Rectal smooth muscle tissue (tissue), 1 donor: ENCODE measurements at regions not wholly inside any gene's neighbourhood (a gene's known extent, or its start where the extent isn't known, plus 50 kb on each side); places are given as distances from the start of the nearest gene placed in this dataset.
"Not testable (repeated sequence)": the region's sequence is repeated elsewhere in the genome, so short reads cannot be mapped to it uniquely, and the experiment has no call there.

Source experiments
- H3K27ac ChIP-seq: one replicate; pipeline ENCODE4 v1.7.0; 2013; ENCODE audit warnings: low read depth, low read length, inconsistent platforms
- H3K27me3 ChIP-seq: one replicate; pipeline ENCODE4 v1.7.0; 2013; ENCODE audit warnings: low read length; ENCODE audit not compliant: control insufficient read depth, insufficient read depth
- H3K36me3 ChIP-seq: one replicate; pipeline ENCODE4 v1.7.0; 2013; ENCODE audit warnings: low read length; ENCODE audit not compliant: control insufficient read depth, insufficient read depth
- H3K4me1 ChIP-seq: one replicate; pipeline ENCODE4 v1.7.0; 2013; ENCODE audit warnings: low read length; ENCODE audit not compliant: control insufficient read depth, insufficient read depth
- H3K4me3 ChIP-seq: one replicate; pipeline ENCODE4 v1.7.0; 2013; ENCODE audit warnings: low read length
- H3K9ac ChIP-seq: one replicate; pipeline ENCODE4 v1.7.0; 2013; ENCODE audit warnings: low read length

GRCh38 chr13:72637561-72637960, 89.9 kb downstream of the MZT1 start:
- Histone ChIP-seq H3K4me3 (no peak overlapping the region), H3K4me1 (no peaks in the 10 kb centered on the region), H3K9ac (no peak overlapping the region), H3K27me3 (no peaks in the 10 kb centered on the region), H3K27ac (no peak overlapping the region), H3K36me3 (no peaks in the 10 kb centered on the region)

GRCh38 chr13:72634859-72635258, 92.6 kb downstream of the MZT1 start:
- Histone ChIP-seq H3K27ac (no peak overlapping the region), H3K4me1 (no peaks in the 10 kb centered on the region), H3K4me3 (no peak overlapping the region), H3K9ac (no peak overlapping the region), H3K36me3 (no peaks in the 10 kb centered on the region), H3K27me3 (no peaks in the 10 kb centered on the region)

GRCh38 chr13:72622546-72622945, 104.9 kb downstream of the MZT1 start:
- no peak overlapping the region for H3K27ac ChIP-seq
- no peaks in the 10 kb centered on the region for H3K27me3 ChIP-seq
- H3K9ac ChIP-seq = no peak overlapping the region
- H3K4me3 ChIP-seq = no peak overlapping the region
- no peaks in the 10 kb centered on the region for H3K4me1 ChIP-seq
- H3K36me3 ChIP-seq = no peaks in the 10 kb centered on the region

- no peak overlapping the region for H3K4me3 ChIP-seq
- H3K36me3 ChIP-seq = no peaks in the 10 kb centered on the region
- H3K4me1 ChIP-seq = no peaks in the 10 kb centered on the region
- no peaks in the 10 kb centered on the region for H3K27me3 ChIP-seq
- H3K9ac ChIP-seq = no peak overlapping the region
- no peak overlapping the region for H3K27ac ChIP-seq
These were observed 106.6 kb downstream of the MZT1 start for GRCh38 chr13:72620874-72621273.

GRCh38 chr13:72617951-72618350, 109.5 kb downstream of the MZT1 start:
- H3K27ac ChIP-seq = no peak overlapping the region
- no peaks in the 10 kb centered on the region for H3K36me3 ChIP-seq
- no peaks in the 10 kb centered on the region for H3K27me3 ChIP-seq
- no peak overlapping the region for H3K4me3 ChIP-seq
- H3K4me1 ChIP-seq = no peaks in the 10 kb centered on the region
- no peak overlapping the region for H3K9ac ChIP-seq

- H3K9ac ChIP-seq = no peak overlapping the region
- no peaks in the 10 kb centered on the region for H3K27me3 ChIP-seq
- no peaks in the 10 kb centered on the region for H3K4me1 ChIP-seq
- no peak overlapping the region for H3K27ac ChIP-seq
- no peak overlapping the region for H3K4me3 ChIP-seq
- H3K36me3 ChIP-seq = no peaks in the 10 kb centered on the region
These were observed 110.2 kb downstream of the MZT1 start for GRCh38 chr13:72617186-72617585.

GRCh38 chr13:72610251-72610891, 117.1 kb downstream of the MZT1 start:
- H3K4me3 ChIP-seq, H3K27me3 ChIP-seq, H3K4me1 ChIP-seq, H3K9ac ChIP-seq, H3K27ac ChIP-seq, H3K36me3 ChIP-seq: not testable (repeated sequence)

GRCh38 chr13:72599178-72599743, 128.2 kb downstream of the MZT1 start:
- Histone ChIP-seq H3K4me1 (no peaks in the 10 kb centered on the region), H3K27me3 (no peaks in the 10 kb centered on the region), H3K4me3 (no peak overlapping the region), H3K9ac (no peak overlapping the region), H3K27ac (no peak overlapping the region), H3K36me3 (no peaks in the 10 kb centered on the region)

- H3K4me1 ChIP-seq = no peaks in the 10 kb centered on the region
- no peak overlapping the region for H3K9ac ChIP-seq
- no peaks in the 10 kb centered on the region for H3K27me3 ChIP-seq
- no peak overlapping the region for H3K4me3 ChIP-seq
- H3K27ac ChIP-seq = no peak overlapping the region
- H3K36me3 ChIP-seq = no peaks in the 10 kb centered on the region
These were observed 137.2 kb downstream of the MZT1 start for GRCh38 chr13:72590091-72590740.

- Histone ChIP-seq H3K4me1 (no peaks in the 10 kb centered on the region), H3K4me3 (no peak overlapping the region), H3K27me3 (no peaks in the 10 kb centered on the region), H3K36me3 (no peaks in the 10 kb centered on the region), H3K27ac (no peak overlapping the region), H3K9ac (no peak overlapping the region)
These were observed 140.9 kb downstream of the MZT1 start for GRCh38 chr13:72586518-72586917.

GRCh38 chr13:72585254-72585653, 142.2 kb downstream of the MZT1 start:
- Histone ChIP-seq H3K4me3 (no peak overlapping the region), H3K4me1 (no peaks in the 10 kb centered on the region), H3K27ac (no peak overlapping the region), H3K36me3 (no peaks in the 10 kb centered on the region), H3K9ac (no peak overlapping the region), H3K27me3 (no peaks in the 10 kb centered on the region)

GRCh38 chr13:72571191-72571590, 156.2 kb downstream of the MZT1 start:
- Histone ChIP-seq H3K27ac (no peak overlapping the region), H3K27me3 (no peaks in the 10 kb centered on the region), H3K4me3 (no peak overlapping the region), H3K9ac (no peak overlapping the region), H3K36me3 (no peaks in the 10 kb centered on the region), H3K4me1 (no peaks in the 10 kb centered on the region)

GRCh38 chr13:72570019-72570418, 157.4 kb downstream of the MZT1 start:
- H3K27ac ChIP-seq = no peak overlapping the region
- H3K4me3 ChIP-seq = no peak overlapping the region
- no peak overlapping the region for H3K9ac ChIP-seq
- H3K36me3 ChIP-seq = no peaks in the 10 kb centered on the region
- H3K27me3 ChIP-seq = no peaks in the 10 kb centered on the region
- no peaks in the 10 kb centered on the region for H3K4me1 ChIP-seq
